CD4-positive, alpha-beta T cell treated with Interleukin-1 beta for 1 hour (primary cell): ENCODE measurements at regions not wholly inside any gene's neighbourhood (a gene's known extent, or its start where the extent isn't known, plus 50 kb on each side); places are given as distances from the start of the nearest gene placed in this dataset.
A peak's percentile ranks its signal among the peaks of the same experiment; 100 is the strongest.
"Not testable (repeated sequence)": the region's sequence is repeated elsewhere in the genome, so short reads cannot be mapped to it uniquely, and the experiment has no call there.

ENCODE experiments used
- DNase-seq, 2 donors: peaks; one replicate each; pipeline ENCODE4 v3.0.0-alpha.2; 2020 to 2022

GRCh38 chr5:124972703-124973102 is 226.3 kb upstream of the ZNF608 start:
- no peak for DNase-seq

- no peak for DNase-seq
These were observed 227.2 kb upstream of the ZNF608 start for GRCh38 chr5:124973661-124974060.

- no peak for DNase-seq
These were observed 229.6 kb upstream of the ZNF608 start for GRCh38 chr5:124976086-124976485.

GRCh38 chr5:124979251-124979650 is 232.8 kb upstream of the ZNF608 start:
- DNase-seq = no peak

- DNase-seq = no peak
These were observed 233.9 kb upstream of the ZNF608 start for GRCh38 chr5:124980163-124980941.

- DNase-seq = no peak
These were observed 235.5 kb upstream of the ZNF608 start for GRCh38 chr5:124981901-124982300.

GRCh38 chr5:124986170-124986569 is 239.7 kb upstream of the ZNF608 start:
- no peak for DNase-seq

- DNase-seq = no peak
These were observed 240.2 kb upstream of the ZNF608 start for GRCh38 chr5:124986667-124987066.

- not testable (repeated sequence) for DNase-seq
These were observed 241.3 kb upstream of the ZNF608 start for GRCh38 chr5:124987786-124988185.

- no peak for DNase-seq
These were observed 244.3 kb upstream of the ZNF608 start for GRCh38 chr5:124990723-124991122.

GRCh38 chr5:124995421-124995820 is 249.0 kb upstream of the ZNF608 start:
- no peak for DNase-seq

- DNase-seq = no peak
These were observed 249.8 kb upstream of the ZNF608 start for GRCh38 chr5:124996023-124996763.

- DNase-seq = no peak
These were observed 250.3 kb upstream of the ZNF608 start for GRCh38 chr5:124996764-124997077.

- DNase-seq = no peak
These were observed 250.9 kb upstream of the ZNF608 start for GRCh38 chr5:124997186-124997893.

- DNase-seq = no peak
These were observed 252.1 kb upstream of the ZNF608 start for GRCh38 chr5:124998520-124998919.

GRCh38 chr5:125002727-125003598 is 256.5 kb upstream of the ZNF608 start:
- DNase-seq = no peak

- no peak for DNase-seq
These were observed 257.6 kb upstream of the ZNF608 start for GRCh38 chr5:125004009-125004408.

- DNase-seq = no peak
These were observed 258.8 kb upstream of the ZNF608 start for GRCh38 chr5:125005266-125005665.

GRCh38 chr5:125006011-125006685 is 259.7 kb upstream of the ZNF608 start:
- peak in 1 of 2 donors; percentile 9 for DNase-seq

- no peak for DNase-seq
These were observed 263.9 kb upstream of the ZNF608 start for GRCh38 chr5:125010356-125010755.

- DNase-seq = no peak
These were observed 264.6 kb upstream of the ZNF608 start for GRCh38 chr5:125011014-125011413.

GRCh38 chr5:125011419-125011818 is 265.0 kb upstream of the ZNF608 start:
- no peak for DNase-seq
